ENCODE measurements at regions not wholly inside any gene's neighbourhood (a gene's known extent, or its start where the extent isn't known, plus 50 kb on each side); places are given as distances from the start of the nearest gene placed in this dataset.
"Not testable (repeated sequence)": the region's sequence is repeated elsewhere in the genome, so short reads cannot be mapped to it uniquely, and the experiment has no call there.

- not testable (repeated sequence) for DNase-seq
Measured at GRCh38 chr6:126673749-126674148, 333.8 kb downstream of the CENPW start.

GRCh38 chr6:126682440-126682839 is 342.5 kb downstream of the CENPW start:
- no peak for DNase-seq

- DNase-seq = no peak
Measured at GRCh38 chr6:126685182-126685581, 345.3 kb downstream of the CENPW start.

GRCh38 chr6:126696921-126697693 is 357.2 kb downstream of the CENPW start:
- DNase-seq = no peak

GRCh38 chr6:126698732-126699240 is 358.9 kb downstream of the CENPW start:
- DNase-seq = no peak

GRCh38 chr6:126701676-126702560 is 362.0 kb downstream of the CENPW start:
- DNase-seq = peak; percentile 21

- DNase-seq = peak; percentile 21
Measured at GRCh38 chr6:126716032-126716431, 376.1 kb downstream of the CENPW start.

- no peak for DNase-seq
Measured at GRCh38 chr6:126716826-126717509, 377.1 kb downstream of the CENPW start.

GRCh38 chr6:126718600-126719327 is 378.8 kb downstream of the CENPW start:
- no peak for DNase-seq

- DNase-seq = peak; percentile 9
Measured at GRCh38 chr6:126720304-126720703, 380.4 kb downstream of the CENPW start.

- DNase-seq = peak; percentile 90
Measured at GRCh38 chr6:126721581-126722160, 381.8 kb downstream of the CENPW start.

- DNase-seq = no peak
Measured at GRCh38 chr6:126722411-126722810, 382.5 kb downstream of the CENPW start.

GRCh38 chr6:126723541-126724170 is 383.7 kb downstream of the CENPW start:
- no peak for DNase-seq

GRCh38 chr6:126724821-126725220 is 384.9 kb downstream of the CENPW start:
- DNase-seq = no peak

- not testable (repeated sequence) for DNase-seq
Measured at GRCh38 chr6:126726454-126726853, 386.5 kb downstream of the CENPW start.

GRCh38 chr6:126738146-126738545 is 380.3 kb upstream of the RSPO3 start:
- no peak for DNase-seq

- no peak for DNase-seq
Measured at GRCh38 chr6:126738641-126739040, 379.8 kb upstream of the RSPO3 start.

- DNase-seq = no peak
Measured at GRCh38 chr6:126743076-126743475, 375.4 kb upstream of the RSPO3 start.

GRCh38 chr6:126747728-126748540 is 370.5 kb upstream of the RSPO3 start:
- DNase-seq = peak; percentile 21

- no peak for DNase-seq
Measured at GRCh38 chr6:126753606-126754005, 364.9 kb upstream of the RSPO3 start.

- DNase-seq = no peak
Measured at GRCh38 chr6:126761854-126762253, 356.6 kb upstream of the RSPO3 start.

Data from EL (cell line).